AG04449 (cell line): ENCODE measurements at regions not wholly inside any gene's neighbourhood (a gene's known extent, or its start where the extent isn't known, plus 50 kb on each side); places are given as distances from the start of the nearest gene placed in this dataset.

Source experiments
- CTCF ChIA-PET: fragments of 350-600 bp; formaldehyde crosslinking; extraction: SDS; loops from one replicate; lab custom pipeline; 2021; ENCODE audit warnings: antibody characterized with exemption; lab: Yijun Ruan, JAX
- POLR2A ChIA-PET: fragments of 400-600, 350-600 bp; formaldehyde crosslinking; extraction: SDS; loops from one replicate; lab custom pipeline; 2020; ENCODE audit warnings: antibody characterized with exemption, inconsistent platforms; lab: Yijun Ruan, JAX
- DNase-seq: peaks from one replicate; pipeline ENCODE4 v3.0.0-alpha.2; 2010; ENCODE audit warnings: low read depth, low spot score
- H3K4me3 ChIP-seq: 2 replicates; pipeline ENCODE4 v1.5.1; 2011; ENCODE audit warnings: low read depth, mild to moderate bottlenecking, control low read depth, low read length
- CTCF ChIP-seq: IDR thresholded peaks from one replicate; pipeline ENCODE4 v1.5.1; 2011; ENCODE audit warnings: mild to moderate bottlenecking, moderate library complexity, low read length, control low read depth, inconsistent platforms; ENCODE audit not compliant: insufficient read depth; ENCODE audit errors: missing control alignments

- no peak for DNase-seq
- CTCF ChIA-PET: interaction anchor here (0.6 to 4.1 kb wide), 44 partner anchors 10 to 433 kb away, joined by 3 to 36 read pairs (median 4); no protein-coding TSS in a partner anchor
These were observed 227.9 kb upstream of the PMFBP1 start for GRCh38 chr16:72399811-72400210.

GRCh38 chr16:72397876-72398275 is 225.9 kb upstream of the PMFBP1 start:
- DNase-seq: no peak
- no peak for TF ChIP-seq CTCF
- ChIA-PET POLR2A (no interaction called here), CTCF (interaction anchor here (1.2 to 4.1 kb wide), 2 partner anchors 8 to 20 kb away, joined by 3 to 36 read pairs; no protein-coding TSS in a partner anchor)
- no peak overlapping the region for H3K4me3 ChIP-seq

More at GRCh38 chr16:72399811-72400210, 227.9 kb upstream of the PMFBP1 start:
- no peak overlapping the region for H3K4me3 ChIP-seq
- TF ChIP-seq CTCF: no peak
- POLR2A ChIA-PET: no interaction called here

GRCh38 chr16:72394526-72394925 is 222.6 kb upstream of the PMFBP1 start:
- CTCF ChIA-PET: no interaction called here
- DNase-seq: no peak
- POLR2A ChIA-PET: no interaction called here
- no peak overlapping the region for H3K4me3 ChIP-seq
- TF ChIP-seq CTCF: no peak

- ChIA-PET POLR2A (no interaction called here), CTCF (interaction anchor here (0.7 to 4.3 kb wide), 2 partner anchors 10 to 52 kb away, joined by 3 to 36 read pairs; no protein-coding TSS in a partner anchor)
- no peak for DNase-seq
- H3K4me3 ChIP-seq: no peak overlapping the region
- TF ChIP-seq CTCF: no peak
These were observed 217.8 kb upstream of the PMFBP1 start for GRCh38 chr16:72389791-72390190.

GRCh38 chr16:72388007-72388406 is 216.1 kb upstream of the PMFBP1 start:
- no peak for DNase-seq
- CTCF ChIA-PET: interaction anchor here (1.1 to 4.3 kb wide), 2 partner anchors 12 to 16 kb away, joined by 3 to 36 read pairs; no protein-coding TSS in a partner anchor
- H3K4me3 ChIP-seq: no peak overlapping the region
- TF ChIP-seq CTCF: no peak
- POLR2A ChIA-PET: no interaction called here

- no peak for DNase-seq
- ChIA-PET POLR2A (no interaction called here), CTCF (interaction anchor here (2.3 kb wide), 1 partner anchor 15 kb away, joined by 10 read pairs; no protein-coding TSS in a partner anchor)
- H3K4me3 ChIP-seq: no peak overlapping the region
- no peak for TF ChIP-seq CTCF
These were observed 212.7 kb upstream of the PMFBP1 start for GRCh38 chr16:72384651-72385050.
